ENCODE measurements at regions not wholly inside any gene's neighbourhood (a gene's known extent, or its start where the extent isn't known, plus 50 kb on each side); places are given as distances from the start of the nearest gene placed in this dataset.
"Not testable (repeated sequence)": the region's sequence is repeated elsewhere in the genome, so short reads cannot be mapped to it uniquely, and the experiment has no call there.

DNA sequence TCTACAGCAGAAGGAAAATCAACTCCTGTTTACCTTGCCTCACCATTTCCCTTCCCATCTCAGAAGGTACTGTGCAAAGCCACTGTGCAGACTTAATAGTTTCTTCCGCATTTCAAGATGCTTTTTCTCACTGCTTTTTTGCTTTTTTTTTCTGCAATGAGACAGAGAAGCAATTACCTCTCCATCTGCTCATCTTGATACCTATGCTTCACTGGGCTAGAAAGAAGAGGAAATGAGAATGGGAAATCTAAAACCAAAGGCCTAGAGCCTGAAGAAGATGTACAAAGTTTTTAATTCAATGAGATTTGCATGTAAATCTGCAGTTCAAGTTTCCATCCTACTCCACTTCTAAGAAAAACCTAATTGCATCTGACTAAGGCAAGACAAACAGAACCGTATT is 238.1 kb upstream of the SETMAR start:
- H3K27ac Mint-ChIP-seq = no peak overlapping the region
- ATAC-seq (no peak), DNase-seq (no peak)
- CTCF ChIA-PET = no interaction called here
- no peak overlapping the region for H3K4me3 Mint-ChIP-seq
- no peaks in the 10 kb centered on the region for H3K27me3 Mint-ChIP-seq
- no peaks in the 10 kb centered on the region for H3K36me3 Mint-ChIP-seq
- no peaks in the 10 kb centered on the region for H3K4me1 Mint-ChIP-seq
- no peaks in the 10 kb centered on the region for H3K9me3 Mint-ChIP-seq (ENCODE audit: low read depth)

DNA sequence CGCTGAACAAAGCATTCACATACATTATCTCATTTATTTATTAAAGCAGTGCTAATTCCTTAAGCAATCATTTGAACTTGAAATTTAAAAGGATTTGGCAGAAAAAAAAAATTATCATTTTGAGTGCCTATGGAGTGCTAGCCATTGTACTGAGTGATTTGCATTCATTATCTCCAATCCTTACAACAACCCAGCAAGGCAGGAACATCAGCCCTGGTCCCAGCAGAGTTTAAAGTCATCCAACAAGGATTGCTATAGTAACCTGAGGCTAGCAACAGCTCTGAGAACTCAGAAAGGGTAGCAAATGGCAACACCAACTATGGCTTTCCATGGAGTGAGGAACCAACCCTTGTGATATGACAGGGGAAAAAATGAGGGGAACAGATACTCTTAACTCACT is 237.6 kb upstream of the SETMAR start:
- no peaks in the 10 kb centered on the region for H3K27me3 Mint-ChIP-seq
- no peak overlapping the region for H3K4me3 Mint-ChIP-seq
- H3K36me3 Mint-ChIP-seq = no peaks in the 10 kb centered on the region
- no peak overlapping the region for H3K27ac Mint-ChIP-seq
- H3K4me1 Mint-ChIP-seq = no peaks in the 10 kb centered on the region
- DNase-seq (no peak), ATAC-seq (no peak)
- H3K9me3 Mint-ChIP-seq (ENCODE audit: low read depth) = no peaks in the 10 kb centered on the region
- CTCF ChIA-PET = no interaction called here

DNA sequence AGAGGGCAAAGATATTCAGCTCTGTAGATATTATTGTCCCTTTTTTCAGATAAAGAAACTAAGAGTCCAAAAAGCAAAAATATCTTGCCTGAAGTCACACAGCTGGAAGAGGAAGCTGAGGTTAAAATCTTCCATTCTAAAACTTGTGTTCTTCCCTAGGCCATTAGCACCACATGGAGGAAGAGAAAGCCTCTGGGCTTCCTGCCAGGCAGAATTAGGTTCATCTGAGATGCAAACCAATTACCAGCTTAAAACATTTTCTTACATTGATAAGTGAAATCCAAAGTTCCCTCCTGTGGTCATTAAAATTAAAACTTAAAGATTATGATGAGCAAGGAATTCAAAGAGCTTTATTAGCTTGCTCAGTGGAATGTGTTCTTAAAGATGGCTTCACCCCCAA is 235.3 kb upstream of the SETMAR start:
- Mint-ChIP-seq H3K9me3 (ENCODE audit: low read depth) (no peaks in the 10 kb centered on the region), H3K4me1 (no peaks in the 10 kb centered on the region), H3K4me3 (no peak overlapping the region), H3K27ac (no peak overlapping the region), H3K27me3 (no peaks in the 10 kb centered on the region), H3K36me3 (no peaks in the 10 kb centered on the region)
- DNase-seq (no peak), ATAC-seq (no peak)
- CTCF ChIA-PET = no interaction called here

DNA sequence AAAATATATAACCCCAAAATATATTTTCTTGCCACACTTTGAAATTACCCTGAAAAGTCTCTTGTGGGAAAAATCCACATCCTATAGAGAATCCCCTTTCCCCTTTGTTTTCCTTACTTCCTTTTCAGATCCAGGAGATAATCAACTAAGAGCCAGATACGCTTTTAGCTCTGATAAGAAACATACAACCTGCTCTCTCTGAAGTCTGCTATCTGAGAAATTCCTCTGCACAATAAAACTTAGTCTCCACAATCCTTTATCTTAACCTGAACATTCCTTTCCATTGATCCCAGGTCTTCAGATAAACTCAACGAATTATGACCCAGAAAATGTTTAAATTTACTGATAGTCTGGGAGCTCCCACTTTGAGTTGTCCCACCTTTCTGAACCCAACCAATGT is 233.4 kb upstream of the SETMAR start:
- ATAC-seq (no peak), DNase-seq (no peak)
- H3K4me1 Mint-ChIP-seq = no peaks in the 10 kb centered on the region
- H3K4me3 Mint-ChIP-seq = no peak overlapping the region
- no peaks in the 10 kb centered on the region for H3K36me3 Mint-ChIP-seq
- H3K9me3 Mint-ChIP-seq (ENCODE audit: low read depth) = no peaks in the 10 kb centered on the region
- CTCF ChIA-PET = no interaction called here
- H3K27ac Mint-ChIP-seq = no peak overlapping the region
- no peaks in the 10 kb centered on the region for H3K27me3 Mint-ChIP-seq

DNA sequence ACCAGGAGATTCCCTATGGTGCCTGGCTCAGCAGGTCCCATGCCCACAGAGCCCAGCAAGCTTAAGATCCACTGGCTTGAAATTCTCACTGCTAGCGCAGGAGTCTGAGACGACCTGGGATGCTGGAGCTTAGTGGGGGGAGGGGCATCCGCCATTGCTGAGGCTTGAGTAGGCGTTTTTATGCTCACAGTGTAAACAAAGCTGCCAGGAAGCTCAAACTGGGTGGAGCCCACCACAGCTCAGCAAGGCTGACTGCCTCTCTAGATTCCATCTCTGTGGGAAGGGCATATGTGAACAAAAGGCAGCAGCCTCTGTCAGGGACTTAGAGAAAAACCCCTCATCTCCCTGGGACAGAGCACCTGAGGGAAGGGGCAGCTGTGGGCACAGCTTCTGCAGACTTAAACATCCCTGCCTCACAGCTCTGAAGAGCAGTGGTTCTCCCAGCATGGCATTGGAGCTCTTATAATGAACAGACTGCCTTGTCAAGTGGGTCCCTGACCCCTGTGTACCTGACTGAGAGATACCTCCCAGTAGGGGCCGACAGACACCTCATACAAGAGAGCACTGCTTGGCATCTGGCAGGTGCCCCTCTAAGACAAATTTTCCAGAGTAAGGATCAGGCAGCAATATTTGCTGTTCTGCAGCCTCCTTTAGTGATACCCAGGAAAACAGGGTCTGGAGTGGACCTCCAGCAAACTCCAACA is 231.5 kb upstream of the SETMAR start:
- H3K9me3 Mint-ChIP-seq (ENCODE audit: low read depth) = peaks cover 3% of the 10 kb centered on the region
- no peaks in the 10 kb centered on the region for H3K4me1 Mint-ChIP-seq
- no peaks in the 10 kb centered on the region for H3K36me3 Mint-ChIP-seq
- CTCF ChIA-PET = no interaction called here
- DNase-seq = no peak
- ATAC-seq = no peak
- H3K27ac Mint-ChIP-seq = no peak overlapping the region
- no peaks in the 10 kb centered on the region for H3K27me3 Mint-ChIP-seq
- no peak overlapping the region for H3K4me3 Mint-ChIP-seq

DNA sequence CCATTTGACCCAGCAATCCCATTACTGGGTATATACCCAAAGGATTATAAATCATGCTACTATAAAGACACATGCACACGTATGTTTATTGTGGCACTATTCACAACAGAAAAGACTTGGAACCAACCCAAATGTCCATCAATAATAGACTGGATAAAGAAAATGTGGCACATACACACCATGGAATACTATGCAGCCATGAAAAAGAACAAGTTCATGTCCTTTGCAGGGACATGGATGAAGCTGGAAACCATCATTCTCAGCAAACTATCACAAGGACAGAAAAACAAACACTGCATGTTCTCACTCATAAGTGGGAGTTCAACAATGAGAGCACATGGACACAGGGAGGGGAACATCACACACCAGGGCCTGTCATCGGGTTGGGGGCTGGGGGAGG is 225.9 kb upstream of the SETMAR start:
- CTCF ChIA-PET; H3K27ac Mint-ChIP-seq; H3K4me1 Mint-ChIP-seq; ATAC-seq; H3K9me3 Mint-ChIP-seq (ENCODE audit: low read depth); H3K36me3 Mint-ChIP-seq; H3K27me3 Mint-ChIP-seq; DNase-seq; H3K4me3 Mint-ChIP-seq: not testable (repeated sequence)

DNA sequence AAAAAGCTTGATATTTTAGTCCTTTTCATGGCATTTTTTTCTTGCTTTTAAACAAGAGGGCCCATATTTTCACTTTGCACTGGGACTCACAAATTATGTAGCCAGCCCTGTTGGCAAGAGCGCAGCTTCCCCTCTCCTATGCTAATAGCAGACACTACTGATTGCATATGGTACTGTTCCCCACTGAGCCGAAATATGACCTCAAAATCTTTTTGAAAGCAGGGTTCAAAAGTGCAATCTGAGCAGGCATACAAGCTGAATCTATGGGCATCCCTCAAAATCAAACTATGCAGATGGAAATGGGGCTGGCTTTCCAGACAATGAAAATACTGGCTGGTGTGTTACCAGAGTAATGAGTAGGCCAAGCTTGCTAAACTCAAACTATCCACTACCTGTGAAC is 225.2 kb upstream of the SETMAR start:
- Mint-ChIP-seq H3K36me3 (no peaks in the 10 kb centered on the region), H3K4me3 (no peak overlapping the region), H3K27ac (no peak overlapping the region), H3K27me3 (no peaks in the 10 kb centered on the region), H3K4me1 (peaks cover 2% of the 10 kb centered on the region), H3K9me3 (ENCODE audit: low read depth) (peaks cover 3% of the 10 kb centered on the region)
- CTCF ChIA-PET = no interaction called here
- DNase-seq (no peak), ATAC-seq (no peak)

DNA sequence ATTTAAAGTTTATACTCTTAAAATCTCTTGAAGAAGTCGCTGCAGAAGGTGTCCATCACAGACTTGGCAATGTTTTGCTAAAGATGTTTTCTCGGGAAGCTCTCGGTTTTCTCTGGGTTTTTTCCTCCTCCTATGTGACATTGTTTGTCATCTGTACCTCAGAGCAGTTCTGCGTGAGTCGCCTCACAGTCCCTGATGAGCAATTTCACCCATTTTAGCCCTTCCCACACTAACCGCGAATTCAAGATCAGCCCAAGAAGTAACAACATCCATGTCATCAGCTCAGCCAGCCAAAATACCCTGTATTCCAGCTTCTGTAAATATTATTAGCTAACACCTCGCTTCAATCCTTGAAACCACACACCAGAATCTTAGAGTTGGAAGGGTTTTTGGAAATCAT is 224.3 kb upstream of the SETMAR start:
- CTCF ChIA-PET = no interaction called here
- ATAC-seq = no peak
- no peaks in the 10 kb centered on the region for H3K27me3 Mint-ChIP-seq

DNA sequence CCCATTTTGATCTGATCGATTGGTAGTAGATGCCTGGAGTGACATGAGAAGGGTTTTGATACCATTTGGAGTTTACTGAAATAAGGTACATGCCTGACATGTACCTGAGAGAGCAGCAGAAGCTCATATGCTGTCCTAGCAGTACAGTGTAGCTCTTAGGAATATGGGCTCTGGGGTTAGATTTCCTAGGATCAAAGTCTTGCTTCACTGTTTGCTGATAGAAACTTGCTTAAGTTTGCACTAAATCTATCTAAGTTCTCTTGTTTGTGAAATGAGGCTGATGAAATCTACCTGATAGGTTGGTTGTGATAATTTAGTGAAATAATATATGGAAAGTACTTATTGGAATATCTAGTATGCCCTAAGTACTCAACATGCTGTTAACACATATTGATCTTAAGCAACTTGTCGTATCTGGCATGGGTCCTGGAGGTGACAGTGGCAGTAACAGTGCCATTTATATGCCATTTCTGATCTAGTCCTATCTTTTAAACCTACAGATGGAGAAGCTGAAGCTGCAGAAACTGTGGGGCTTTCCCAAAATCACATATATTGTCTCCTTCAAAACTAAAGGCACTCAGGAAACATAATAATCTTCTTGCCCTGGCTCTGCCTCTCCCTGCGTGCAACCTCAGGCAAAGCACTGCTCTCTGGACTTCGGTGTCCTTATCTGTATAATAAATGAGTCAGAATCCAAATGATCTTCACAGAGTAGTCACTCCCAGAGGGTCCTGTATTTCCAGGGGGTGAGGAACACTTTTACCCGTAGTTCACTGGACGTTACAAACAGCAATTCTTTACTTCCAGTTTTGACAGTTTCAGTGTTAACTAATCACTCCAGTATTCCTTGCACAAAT is 223.6 kb upstream of the SETMAR start:
- no peak overlapping the region for H3K27ac Mint-ChIP-seq
- ATAC-seq = no peak
- no peaks in the 10 kb centered on the region for H3K27me3 Mint-ChIP-seq
- CTCF ChIA-PET = no interaction called here
- H3K9me3 Mint-ChIP-seq (ENCODE audit: low read depth) = peaks cover 3% of the 10 kb centered on the region
- H3K36me3 Mint-ChIP-seq = no peaks in the 10 kb centered on the region
- peaks cover 2% of the 10 kb centered on the region for H3K4me1 Mint-ChIP-seq
- H3K4me3 Mint-ChIP-seq = no peak overlapping the region
- no peak for DNase-seq

More for the DNA sequence above, 224.3 kb upstream of the SETMAR start:
- H3K27ac Mint-ChIP-seq = no peak overlapping the region
- no peak for DNase-seq
- peaks cover 3% of the 10 kb centered on the region for H3K9me3 Mint-ChIP-seq (ENCODE audit: low read depth)
- H3K36me3 Mint-ChIP-seq = no peaks in the 10 kb centered on the region
- H3K4me1 Mint-ChIP-seq = peaks cover 2% of the 10 kb centered on the region
- no peak overlapping the region for H3K4me3 Mint-ChIP-seq

DNA sequence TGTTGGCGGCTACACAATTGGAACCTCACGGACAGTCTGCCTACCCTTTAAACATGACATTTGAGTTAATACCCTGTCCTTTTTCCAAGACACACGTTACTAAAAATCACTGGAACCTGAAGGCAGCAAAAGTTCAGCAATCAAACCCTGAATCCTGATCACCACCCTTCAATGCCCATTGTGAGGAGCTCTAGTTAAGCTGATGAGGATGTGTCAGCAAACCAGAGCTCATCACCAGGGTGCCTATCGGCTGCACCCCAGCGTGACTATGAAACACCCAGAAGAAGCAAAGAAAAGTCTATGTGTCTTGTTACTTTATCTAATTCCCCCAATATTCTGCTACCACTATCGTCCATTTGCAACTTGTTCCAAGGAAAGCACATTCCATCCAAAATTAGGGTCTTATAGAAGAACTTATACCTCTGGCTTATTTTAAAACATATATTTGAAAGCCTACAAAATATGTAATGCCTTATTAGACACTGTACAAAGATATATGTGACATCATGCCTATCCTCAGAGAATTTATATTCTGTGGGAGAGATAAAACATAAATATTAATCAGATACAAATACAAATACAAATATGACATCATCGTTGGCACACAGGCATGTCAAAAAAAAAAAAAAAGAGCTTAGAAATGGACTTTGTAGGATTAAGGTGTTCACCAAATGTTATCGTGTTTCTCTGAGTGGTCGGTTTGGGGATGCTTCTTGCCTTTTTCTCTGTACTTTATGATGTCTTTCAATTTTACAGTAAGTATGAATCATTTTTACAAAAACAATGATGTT is 219.7 kb upstream of the SETMAR start:
- no peak overlapping the region for H3K4me3 Mint-ChIP-seq
- no peaks in the 10 kb centered on the region for H3K9me3 Mint-ChIP-seq (ENCODE audit: low read depth)
- H3K36me3 Mint-ChIP-seq = no peaks in the 10 kb centered on the region
- CTCF ChIA-PET = no interaction called here
- peaks cover 2% of the 10 kb centered on the region for H3K4me1 Mint-ChIP-seq
- ATAC-seq (no peak), DNase-seq (no peak)
- no peaks in the 10 kb centered on the region for H3K27me3 Mint-ChIP-seq
- H3K27ac Mint-ChIP-seq = no peak overlapping the region

DNA sequence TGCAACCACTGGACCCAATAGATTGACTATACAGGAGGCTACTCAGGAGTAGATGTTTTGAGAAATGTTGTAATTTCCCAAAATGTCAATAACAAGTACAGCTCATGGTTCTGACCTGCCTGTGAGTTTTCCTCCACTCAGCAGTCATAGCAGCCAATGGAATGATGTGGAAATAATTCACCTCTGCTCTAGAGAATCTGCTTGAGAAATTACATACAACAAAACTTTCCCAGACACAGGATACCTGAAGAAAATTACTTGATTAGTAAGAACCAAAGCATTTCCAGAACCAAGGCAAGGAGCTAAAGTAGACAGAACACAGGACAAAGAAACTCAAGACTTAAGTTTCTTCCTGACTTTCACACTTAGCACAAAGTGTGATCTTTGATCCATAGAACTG is 218.9 kb upstream of the SETMAR start:
- DNase-seq (no peak), ATAC-seq (no peak)
- H3K36me3 Mint-ChIP-seq = no peaks in the 10 kb centered on the region
- H3K27me3 Mint-ChIP-seq = no peaks in the 10 kb centered on the region
- H3K4me1 Mint-ChIP-seq = no peaks in the 10 kb centered on the region
- CTCF ChIA-PET = no interaction called here
- H3K4me3 Mint-ChIP-seq = no peak overlapping the region
- no peaks in the 10 kb centered on the region for H3K9me3 Mint-ChIP-seq (ENCODE audit: low read depth)
- no peak overlapping the region for H3K27ac Mint-ChIP-seq

DNA sequence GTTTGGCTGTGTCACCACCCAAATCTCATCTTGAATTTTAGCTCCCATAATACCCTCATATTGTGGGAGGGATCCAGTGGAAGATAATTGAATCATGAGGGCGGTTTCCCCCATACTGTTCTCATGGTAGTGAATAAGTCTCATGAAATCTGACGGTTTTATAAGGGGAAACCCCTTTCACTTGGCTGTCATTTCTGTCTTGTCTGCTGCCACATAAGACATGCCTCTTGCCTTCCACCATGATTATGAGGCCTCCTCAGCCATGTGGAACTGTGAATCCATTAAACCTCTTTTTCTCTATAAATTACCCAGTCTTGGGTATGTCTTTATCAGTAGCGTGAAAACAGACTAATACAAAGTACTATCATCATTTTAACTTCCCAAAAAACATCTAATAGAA is 216.5 kb upstream of the SETMAR start:
- H3K36me3 Mint-ChIP-seq; H3K4me1 Mint-ChIP-seq; H3K27me3 Mint-ChIP-seq; H3K27ac Mint-ChIP-seq; H3K9me3 Mint-ChIP-seq (ENCODE audit: low read depth); ATAC-seq; CTCF ChIA-PET; H3K4me3 Mint-ChIP-seq; DNase-seq: not testable (repeated sequence)

DNA sequence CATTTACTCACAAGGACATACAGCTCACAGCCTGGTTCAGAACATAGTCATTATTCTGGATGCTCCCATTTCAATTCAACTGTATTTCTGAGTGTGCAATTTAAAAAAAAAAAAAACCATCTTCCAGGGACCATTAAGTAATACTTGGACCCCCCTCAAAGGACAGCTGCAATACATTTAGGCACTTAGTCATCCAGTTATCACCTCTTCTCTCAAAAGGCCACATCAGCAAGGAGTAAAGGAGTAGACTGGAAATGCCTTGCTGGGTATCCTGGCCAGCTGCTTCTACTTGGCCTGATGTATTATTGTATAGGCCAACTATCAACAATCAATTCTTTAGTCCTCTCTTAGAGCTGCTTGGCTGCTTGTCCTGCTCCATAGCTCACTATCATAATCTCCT is 211.4 kb upstream of the SETMAR start:
- Mint-ChIP-seq H3K36me3 (no peaks in the 10 kb centered on the region), H3K27ac (no peak overlapping the region), H3K4me3 (no peak overlapping the region), H3K9me3 (ENCODE audit: low read depth) (no peaks in the 10 kb centered on the region), H3K27me3 (no peaks in the 10 kb centered on the region), H3K4me1 (no peaks in the 10 kb centered on the region)
- CTCF ChIA-PET = interaction anchor here (1.9 kb wide), 1 partner anchor 11 kb away, joined by 4 read pairs; no protein-coding TSS in a partner anchor
- ATAC-seq (no peak), DNase-seq (no peak)

DNA sequence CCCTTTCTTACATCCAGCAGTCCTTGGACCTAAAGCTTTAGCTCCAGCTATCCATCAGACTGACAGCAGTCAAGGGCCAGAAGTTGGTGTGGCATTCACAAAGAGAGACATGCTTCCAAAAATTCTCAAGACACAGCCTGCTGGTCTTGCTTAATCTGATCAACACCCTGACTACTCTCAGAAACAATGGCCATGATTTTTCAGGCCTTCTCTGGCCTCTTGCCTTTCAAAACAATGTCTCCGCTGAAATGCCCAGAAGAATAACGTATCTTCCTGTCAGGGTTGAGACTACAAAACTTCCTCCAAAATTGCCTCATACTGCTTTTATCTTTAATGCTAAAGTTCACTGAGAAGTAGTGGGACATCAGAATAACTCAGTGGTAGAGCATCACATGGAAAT is 205.4 kb upstream of the SETMAR start:
- ATAC-seq (no peak), DNase-seq (no peak)
- no peaks in the 10 kb centered on the region for H3K36me3 Mint-ChIP-seq
- H3K9me3 Mint-ChIP-seq (ENCODE audit: low read depth) = no peaks in the 10 kb centered on the region
- no peaks in the 10 kb centered on the region for H3K27me3 Mint-ChIP-seq
- no peak overlapping the region for H3K4me3 Mint-ChIP-seq
- CTCF ChIA-PET = no interaction called here
- H3K4me1 Mint-ChIP-seq = no peaks in the 10 kb centered on the region
- no peak overlapping the region for H3K27ac Mint-ChIP-seq
